CD4-positive, alpha-beta T cell treated with Interleukin-15 for 1 hour (primary cell): ENCODE measurements at regions not wholly inside any gene's neighbourhood (a gene's known extent, or its start where the extent isn't known, plus 50 kb on each side); places are given as distances from the start of the nearest gene placed in this dataset.

Source experiments
- DNase-seq: peaks from one replicate; pipeline ENCODE4 v3.0.0-alpha.2; 2020

GRCh38 chr17:79233916-79234551 is 159.4 kb downstream of the ENGASE start:
- no peak for DNase-seq

GRCh38 chr17:79232957-79233356 is 158.3 kb downstream of the ENGASE start:
- no peak for DNase-seq

GRCh38 chr17:79231766-79232287 is 157.2 kb downstream of the ENGASE start:
- DNase-seq = no peak

- DNase-seq = no peak
These were observed 156.0 kb downstream of the ENGASE start for GRCh38 chr17:79230576-79230975.

GRCh38 chr17:79226037-79226436 is 151.4 kb downstream of the ENGASE start:
- DNase-seq = no peak

GRCh38 chr17:79224903-79225302 is 150.3 kb downstream of the ENGASE start:
- DNase-seq = no peak

GRCh38 chr17:79224476-79224875 is 149.9 kb downstream of the ENGASE start:
- DNase-seq = no peak

GRCh38 chr17:79223953-79224352 is 149.3 kb downstream of the ENGASE start:
- DNase-seq = no peak

- DNase-seq = no peak
These were observed 148.8 kb downstream of the ENGASE start for GRCh38 chr17:79223471-79223870.

- no peak for DNase-seq
These were observed 147.0 kb downstream of the ENGASE start for GRCh38 chr17:79221597-79221996.

GRCh38 chr17:79220713-79221291 is 146.2 kb downstream of the ENGASE start:
- no peak for DNase-seq

- no peak for DNase-seq
These were observed 145.6 kb downstream of the ENGASE start for GRCh38 chr17:79220201-79220712.

- DNase-seq = no peak
These were observed 144.7 kb downstream of the ENGASE start for GRCh38 chr17:79219208-79219935.

GRCh38 chr17:79218825-79219200 is 144.2 kb downstream of the ENGASE start:
- no peak for DNase-seq

- no peak for DNase-seq
These were observed 143.7 kb downstream of the ENGASE start for GRCh38 chr17:79218175-79218824.

- no peak for DNase-seq
These were observed 143.0 kb downstream of the ENGASE start for GRCh38 chr17:79217473-79218135.

- DNase-seq = no peak
These were observed 142.2 kb downstream of the ENGASE start for GRCh38 chr17:79216826-79217225.

GRCh38 chr17:79216391-79216790 is 141.8 kb downstream of the ENGASE start:
- DNase-seq = no peak

- no peak for DNase-seq
These were observed 141.0 kb downstream of the ENGASE start for GRCh38 chr17:79215631-79216030.

GRCh38 chr17:79214940-79215604 is 140.4 kb downstream of the ENGASE start:
- no peak for DNase-seq

GRCh38 chr17:79214459-79214858 is 139.8 kb downstream of the ENGASE start:
- DNase-seq = no peak

GRCh38 chr17:79213305-79213704 is 138.7 kb downstream of the ENGASE start:
- DNase-seq = no peak
